GM21737 (cell line): ENCODE measurements at regions not wholly inside any gene's neighbourhood (a gene's known extent, or its start where the extent isn't known, plus 50 kb on each side); places are given as distances from the start of the nearest gene placed in this dataset.
"Not testable (repeated sequence)": the region's sequence is repeated elsewhere in the genome, so short reads cannot be mapped to it uniquely, and the experiment has no call there.

Experiments
- ATAC-seq: cut with Tn5 transposase; IDR thresholded peaks from one replicate; pipeline ENCODE4 v1.9.1; 2021; ENCODE audit warnings: mild to moderate bottlenecking, moderate library complexity; ENCODE audit not compliant: unreplicated experiment

GRCh38 chr3:16768014-16768413, 116.7 kb upstream of the PLCL2 start:
- ATAC-seq: no peak

GRCh38 chr3:16768956-16769355, 115.8 kb upstream of the PLCL2 start:
- no peak for ATAC-seq

- ATAC-seq: no peak
Observed at GRCh38 chr3:16769525-16769924, 115.2 kb upstream of the PLCL2 start.

GRCh38 chr3:16770021-16770420, 114.7 kb upstream of the PLCL2 start:
- no peak for ATAC-seq

GRCh38 chr3:16770792-16771191, 114.0 kb upstream of the PLCL2 start:
- ATAC-seq: no peak

GRCh38 chr3:16773594-16773993, 111.2 kb upstream of the PLCL2 start:
- not testable (repeated sequence) for ATAC-seq

- not testable (repeated sequence) for ATAC-seq
Observed at GRCh38 chr3:16774536-16774935, 110.2 kb upstream of the PLCL2 start.

- no peak for ATAC-seq
Observed at GRCh38 chr3:16784973-16785372, 99.8 kb upstream of the PLCL2 start.

- ATAC-seq: no peak
Observed at GRCh38 chr3:16785465-16785864, 99.3 kb upstream of the PLCL2 start.

- ATAC-seq: no peak
Observed at GRCh38 chr3:16788440-16789056, 96.2 kb upstream of the PLCL2 start.

- no peak for ATAC-seq
Observed at GRCh38 chr3:16789344-16790120, 95.2 kb upstream of the PLCL2 start.

- ATAC-seq: no peak
Observed at GRCh38 chr3:16790432-16791400, 94.0 kb upstream of the PLCL2 start.

- no peak for ATAC-seq
Observed at GRCh38 chr3:16793321-16793720, 91.4 kb upstream of the PLCL2 start.

GRCh38 chr3:16794257-16794656, 90.5 kb upstream of the PLCL2 start:
- ATAC-seq: no peak

GRCh38 chr3:16795581-16795980, 89.2 kb upstream of the PLCL2 start:
- ATAC-seq: no peak

- no peak for ATAC-seq
Observed at GRCh38 chr3:16797831-16798230, 86.9 kb upstream of the PLCL2 start.

- no peak for ATAC-seq
Observed at GRCh38 chr3:16798738-16799137, 86.0 kb upstream of the PLCL2 start.

- ATAC-seq: no peak
Observed at GRCh38 chr3:16800361-16800760, 84.4 kb upstream of the PLCL2 start.

GRCh38 chr3:16801223-16801622, 83.5 kb upstream of the PLCL2 start:
- no peak for ATAC-seq

GRCh38 chr3:16801698-16802097, 83.1 kb upstream of the PLCL2 start:
- no peak for ATAC-seq

- ATAC-seq: no peak
Observed at GRCh38 chr3:16802389-16802788, 82.4 kb upstream of the PLCL2 start.
